Astrocyte (in vitro differentiated cells and primary cell): ENCODE measurements at regions not wholly inside any gene's neighbourhood (a gene's known extent, or its start where the extent isn't known, plus 50 kb on each side); places are given as distances from the start of the nearest gene placed in this dataset.

Source experiments
- EZH2 ChIP-seq: IDR thresholded peaks from 2 replicates; pipeline ENCODE4 v1.6.1; 2012; ENCODE audit warnings: mild to moderate bottlenecking, low read length, inconsistent platforms; ENCODE audit not compliant: insufficient read depth
- TF ChIP-seq, protein P1 (sequence below): IDR thresholded peaks from 2 replicates; pipeline ENCODE4 v1.5.1; 2011; ENCODE audit warnings: low read depth, mild to moderate bottlenecking, inconsistent platforms, low read length, moderate library complexity; ENCODE audit not compliant: insufficient read depth

DNA sequence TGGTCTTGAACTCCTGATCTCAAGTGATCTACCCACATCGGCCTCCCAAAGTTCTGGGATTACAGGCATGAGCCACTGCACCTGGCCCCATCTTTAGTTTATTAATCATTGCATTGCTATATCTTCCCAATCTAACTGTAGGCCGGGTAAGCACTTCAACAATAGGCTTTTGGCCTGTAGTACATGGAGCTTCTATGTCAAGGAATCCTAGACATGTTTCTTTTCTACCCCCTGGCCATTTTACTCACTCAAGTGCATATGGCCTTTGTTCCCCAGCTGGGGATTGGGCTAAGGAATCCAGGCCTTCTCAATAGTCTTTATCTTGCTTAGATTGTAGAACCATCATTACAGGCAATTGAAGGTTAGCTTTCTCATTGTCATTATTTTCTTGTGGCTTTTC, 122.3 kb upstream of the MBNL1 start:
- no peak for TF ChIP-seq EZH2
- TF ChIP-seq, protein P1, sequence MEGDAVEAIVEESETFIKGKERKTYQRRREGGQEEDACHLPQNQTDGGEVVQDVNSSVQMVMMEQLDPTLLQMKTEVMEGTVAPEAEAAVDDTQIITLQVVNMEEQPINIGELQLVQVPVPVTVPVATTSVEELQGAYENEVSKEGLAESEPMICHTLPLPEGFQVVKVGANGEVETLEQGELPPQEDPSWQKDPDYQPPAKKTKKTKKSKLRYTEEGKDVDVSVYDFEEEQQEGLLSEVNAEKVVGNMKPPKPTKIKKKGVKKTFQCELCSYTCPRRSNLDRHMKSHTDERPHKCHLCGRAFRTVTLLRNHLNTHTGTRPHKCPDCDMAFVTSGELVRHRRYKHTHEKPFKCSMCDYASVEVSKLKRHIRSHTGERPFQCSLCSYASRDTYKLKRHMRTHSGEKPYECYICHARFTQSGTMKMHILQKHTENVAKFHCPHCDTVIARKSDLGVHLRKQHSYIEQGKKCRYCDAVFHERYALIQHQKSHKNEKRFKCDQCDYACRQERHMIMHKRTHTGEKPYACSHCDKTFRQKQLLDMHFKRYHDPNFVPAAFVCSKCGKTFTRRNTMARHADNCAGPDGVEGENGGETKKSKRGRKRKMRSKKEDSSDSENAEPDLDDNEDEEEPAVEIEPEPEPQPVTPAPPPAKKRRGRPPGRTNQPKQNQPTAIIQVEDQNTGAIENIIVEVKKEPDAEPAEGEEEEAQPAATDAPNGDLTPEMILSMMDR: no peak
